AG04449 (cell line): ENCODE measurements at regions not wholly inside any gene's neighbourhood (a gene's known extent, or its start where the extent isn't known, plus 50 kb on each side); places are given as distances from the start of the nearest gene placed in this dataset.

ENCODE experiments used
- CTCF ChIA-PET: fragments of 350-600 bp; formaldehyde crosslinking; extraction: SDS; loops from one replicate; lab custom pipeline; 2021; ENCODE audit warnings: antibody characterized with exemption; lab: Yijun Ruan, JAX
- POLR2A ChIA-PET: fragments of 400-600, 350-600 bp; formaldehyde crosslinking; extraction: SDS; loops from one replicate; lab custom pipeline; 2020; ENCODE audit warnings: antibody characterized with exemption, inconsistent platforms; lab: Yijun Ruan, JAX
- DNase-seq: peaks from one replicate; pipeline ENCODE4 v3.0.0-alpha.2; 2010; ENCODE audit warnings: low read depth, low spot score
- H3K4me3 ChIP-seq: 2 replicates; pipeline ENCODE4 v1.5.1; 2011; ENCODE audit warnings: low read depth, mild to moderate bottlenecking, control low read depth, low read length
- CTCF ChIP-seq: IDR thresholded peaks from one replicate; pipeline ENCODE4 v1.5.1; 2011; ENCODE audit warnings: mild to moderate bottlenecking, moderate library complexity, low read length, control low read depth, inconsistent platforms; ENCODE audit not compliant: insufficient read depth; ENCODE audit errors: missing control alignments

GRCh38 chrX:106397788-106398538 is 213.8 kb upstream of the RADX start:
- DNase-seq: no peak
- ChIA-PET POLR2A (no interaction called here), CTCF (no interaction called here)
- no peak overlapping the region for H3K4me3 ChIP-seq
- TF ChIP-seq CTCF: no peak

GRCh38 chrX:106401965-106402559 is 209.7 kb upstream of the RADX start:
- TF ChIP-seq CTCF: no peak
- no peak for DNase-seq
- CTCF ChIA-PET: no interaction called here
- no peak overlapping the region for H3K4me3 ChIP-seq
- POLR2A ChIA-PET: no interaction called here

GRCh38 chrX:106404512-106404911 is 207.3 kb upstream of the RADX start:
- TF ChIP-seq CTCF: no peak
- CTCF ChIA-PET: no interaction called here
- POLR2A ChIA-PET: no interaction called here
- DNase-seq: no peak
- H3K4me3 ChIP-seq: no peak overlapping the region

GRCh38 chrX:106415276-106415895 is 196.4 kb upstream of the RADX start:
- DNase-seq: no peak
- CTCF ChIA-PET: interaction anchor here (0.9 kb wide), 1 partner anchor 335 kb away, joined by 4 read pairs; no protein-coding TSS in a partner anchor
- H3K4me3 ChIP-seq: no peak overlapping the region
- POLR2A ChIA-PET: no interaction called here
- TF ChIP-seq CTCF: peak; percentile 34

GRCh38 chrX:106436691-106437090 is 175.1 kb upstream of the RADX start:
- DNase-seq: no peak
- H3K4me3 ChIP-seq: no peak overlapping the region
- no peak for TF ChIP-seq CTCF
- POLR2A ChIA-PET: no interaction called here
- CTCF ChIA-PET: no interaction called here

- CTCF ChIA-PET: no interaction called here
- DNase-seq: no peak
- no peak for TF ChIP-seq CTCF
- POLR2A ChIA-PET: no interaction called here
- H3K4me3 ChIP-seq: no peak overlapping the region
These were observed 174.4 kb upstream of the RADX start for GRCh38 chrX:106437407-106437806.
